ENCODE measurements at regions not wholly inside any gene's neighbourhood (a gene's known extent, or its start where the extent isn't known, plus 50 kb on each side); places are given as distances from the start of the nearest gene placed in this dataset.

GRCh38 chr5:44697025-44697424, 111.7 kb upstream of the MRPS30 start:
- Mint-ChIP-seq H3K36me3 (no peaks in the 10 kb centered on the region), H3K9me3 (no peaks in the 10 kb centered on the region), H3K4me3 (no peak overlapping the region), H3K27me3 (ENCODE audit: insufficient read depth, low read depth) (no peaks in the 10 kb centered on the region), H3K4me1 (no peaks in the 10 kb centered on the region), H3K27ac (no peak overlapping the region)
- Histone ChIP-seq H2AFZ (replicated peaks) (no peak overlapping the region), H3K4me2 (no peak overlapping the region), H3K9ac (no peak overlapping the region), H3K27ac (no peak overlapping the region), H3K79me2 (ENCODE audit: low read depth) (no peaks in the 10 kb centered on the region), H3K9me3 (ENCODE audit: low read depth) (no peaks in the 10 kb centered on the region), H3K4me1 (no peaks in the 10 kb centered on the region), H3K27me3 (no peaks in the 10 kb centered on the region), H4K20me1 (ENCODE audit: low read depth) (no peaks in the 10 kb centered on the region), H3K4me3 (no peak overlapping the region), H3F3A (ENCODE audit: low read depth) (no peaks in the 10 kb centered on the region), H3K36me3 (no peaks in the 10 kb centered on the region)
- DNase-seq (ENCODE audit: low spot score): no peak
- TF ChIP-seq CTCF (IDR thresholded peaks at IDR 0.05) (no peak), EZH2 (IDR thresholded peaks at IDR 0.05) (no peak), EZH2phosphoT487 (IDR thresholded peaks at IDR 0.05) (no peak)

GRCh38 chr5:44695259-44695658, 113.5 kb upstream of the MRPS30 start:
- TF ChIP-seq EZH2 (IDR thresholded peaks at IDR 0.05) (no peak), EZH2phosphoT487 (IDR thresholded peaks at IDR 0.05) (no peak), CTCF (IDR thresholded peaks at IDR 0.05) (no peak)
- no peak overlapping the region for H3K4me3 ChIP-seq
- no peaks in the 10 kb centered on the region for H3K36me3 Mint-ChIP-seq

GRCh38 chr5:44691802-44692201, 116.9 kb upstream of the MRPS30 start:
- no peak overlapping the region for H2AFZ ChIP-seq (replicated peaks)
- H3K79me2 ChIP-seq (ENCODE audit: low read depth): no peaks in the 10 kb centered on the region
- no peak for DNase-seq (ENCODE audit: low spot score)
- no peaks in the 10 kb centered on the region for H3F3A ChIP-seq (ENCODE audit: low read depth)
- no peaks in the 10 kb centered on the region for H3K9me3 ChIP-seq (ENCODE audit: low read depth)
- Mint-ChIP-seq H3K36me3 (no peaks in the 10 kb centered on the region), H3K4me1 (no peaks in the 10 kb centered on the region), H3K9me3 (no peaks in the 10 kb centered on the region), H3K27ac (no peak overlapping the region), H3K4me3 (no peak overlapping the region), H3K27me3 (ENCODE audit: insufficient read depth, low read depth) (no peaks in the 10 kb centered on the region)
- H3K9ac ChIP-seq: no peak overlapping the region
- H3K4me1 ChIP-seq: no peaks in the 10 kb centered on the region
- H3K4me3 ChIP-seq: no peak overlapping the region
- H3K36me3 ChIP-seq: no peaks in the 10 kb centered on the region
- no peak for TF ChIP-seq EZH2 (IDR thresholded peaks at IDR 0.05)
- H4K20me1 ChIP-seq (ENCODE audit: low read depth): no peaks in the 10 kb centered on the region
- H3K27ac ChIP-seq: no peak overlapping the region
- H3K4me2 ChIP-seq: no peak overlapping the region
- no peaks in the 10 kb centered on the region for H3K27me3 ChIP-seq

More at GRCh38 chr5:44695259-44695658, 113.5 kb upstream of the MRPS30 start:
- no peaks in the 10 kb centered on the region for H3K4me1 ChIP-seq
- H2AFZ ChIP-seq (replicated peaks): no peak overlapping the region
- no peak overlapping the region for H3K27ac ChIP-seq
- no peak overlapping the region for H3K9ac ChIP-seq
- no peaks in the 10 kb centered on the region for H3K36me3 ChIP-seq
- H3K4me2 ChIP-seq: no peak overlapping the region
- H3K9me3 ChIP-seq (ENCODE audit: low read depth): no peaks in the 10 kb centered on the region
- no peaks in the 10 kb centered on the region for H3K9me3 Mint-ChIP-seq
- no peaks in the 10 kb centered on the region for H3K27me3 ChIP-seq
- DNase-seq (ENCODE audit: low spot score): no peak
- no peaks in the 10 kb centered on the region for H4K20me1 ChIP-seq (ENCODE audit: low read depth)
- no peak overlapping the region for H3K27ac Mint-ChIP-seq
- H3K4me3 Mint-ChIP-seq: no peak overlapping the region
- H3K27me3 Mint-ChIP-seq (ENCODE audit: insufficient read depth, low read depth): no peaks in the 10 kb centered on the region
- no peaks in the 10 kb centered on the region for H3K79me2 ChIP-seq (ENCODE audit: low read depth)
- H3F3A ChIP-seq (ENCODE audit: low read depth): no peaks in the 10 kb centered on the region
- H3K4me1 Mint-ChIP-seq: no peaks in the 10 kb centered on the region

GRCh38 chr5:44681906-44682305, 126.8 kb upstream of the MRPS30 start:
- Mint-ChIP-seq H3K27ac (no peak overlapping the region), H3K4me1 (no peaks in the 10 kb centered on the region), H3K9me3 (no peaks in the 10 kb centered on the region), H3K27me3 (ENCODE audit: insufficient read depth, low read depth) (no peaks in the 10 kb centered on the region), H3K36me3 (no peaks in the 10 kb centered on the region), H3K4me3 (no peak overlapping the region)
- H4K20me1 ChIP-seq (ENCODE audit: low read depth): no peaks in the 10 kb centered on the region
- H3F3A ChIP-seq (ENCODE audit: low read depth): no peaks in the 10 kb centered on the region
- H3K27ac ChIP-seq: no peak overlapping the region
- H3K4me1 ChIP-seq: no peaks in the 10 kb centered on the region
- H3K4me3 ChIP-seq: no peak overlapping the region
- H3K9me3 ChIP-seq (ENCODE audit: low read depth): no peaks in the 10 kb centered on the region
- H3K36me3 ChIP-seq: no peaks in the 10 kb centered on the region
- TF ChIP-seq EZH2 (IDR thresholded peaks at IDR 0.05): no peak
- TF ChIP-seq CTCF (IDR thresholded peaks at IDR 0.05): no peak
- TF ChIP-seq EZH2phosphoT487 (IDR thresholded peaks at IDR 0.05): no peak
- no peak overlapping the region for H2AFZ ChIP-seq (replicated peaks)
- no peak overlapping the region for H3K9ac ChIP-seq
- H3K79me2 ChIP-seq (ENCODE audit: low read depth): no peaks in the 10 kb centered on the region
- no peak overlapping the region for H3K4me2 ChIP-seq
- no peak for DNase-seq (ENCODE audit: low spot score)
- H3K27me3 ChIP-seq: no peaks in the 10 kb centered on the region
